H1 (cell line): ENCODE measurements at regions not wholly inside any gene's neighbourhood (a gene's known extent, or its start where the extent isn't known, plus 50 kb on each side); places are given as distances from the start of the nearest gene placed in this dataset.

Source experiments
- CTCF ChIA-PET: fragments of 300-600 bp; sonication (Branson Sonifier 250); formaldehyde crosslinking; loops from one replicate; lab custom pipeline; 2021; ENCODE audit not compliant: partially characterized antibody; lab: Charles Lee
- POLR2A ChIA-PET: fragments of 300-600 bp; sonication (Branson Sonifier 250); formaldehyde crosslinking; loops from one replicate; lab custom pipeline; 2021; ENCODE audit warnings: inconsistent platforms; ENCODE audit not compliant: partially characterized antibody; lab: Charles Lee
- DNase-seq, 2 experiments: peaks; one replicate each; pipeline versions ENCODE4 v3.0.0 to v3.0.0-alpha.2; 2010 to 2022; ENCODE audit warnings: low spot score in 2 of 2, low read depth in 1 of 2, mixed read lengths in 1 of 2
- FAIRE-seq: peaks from 2 replicates; lab custom pipeline; 2011; peaks lifted over from hg19 to GRCh38; lab: Jason Lieb, UNC
- H2AFZ ChIP-seq: 2 replicates; pipeline ENCODE4 v1.8.1; 2012; ENCODE audit warnings: low read length, inconsistent platforms
- H2AK5ac ChIP-seq: 2 replicates; pipeline ENCODE4 v1.6.1; 2013; ENCODE audit warnings: low read depth, low read length
- H2BK120ac ChIP-seq: replicated peaks from 2 replicates; pipeline ENCODE3; 2013; ENCODE audit warnings: low read depth, low read length, inconsistent platforms
- H2BK12ac ChIP-seq: 2 replicates; pipeline ENCODE4 v1.6.1; 2013; ENCODE audit warnings: low read depth, low read length
- H2BK15ac ChIP-seq: 2 replicates; pipeline ENCODE4 v1.6.1; 2013; ENCODE audit warnings: low read length
- H2BK20ac ChIP-seq: 2 replicates; pipeline ENCODE4 v1.6.1; 2013; ENCODE audit warnings: low read length
- H2BK5ac ChIP-seq: 2 replicates; pipeline ENCODE4 v1.6.1; 2013; ENCODE audit warnings: low read depth, low read length
- H3K14ac ChIP-seq: 2 replicates; pipeline ENCODE4 v1.6.1; 2013; ENCODE audit warnings: inconsistent platforms; ENCODE audit not compliant: insufficient read length
- H3K18ac ChIP-seq: 2 replicates; pipeline ENCODE4 v1.6.1; 2013; ENCODE audit warnings: low read length; ENCODE audit errors: extremely low read depth
- H3K23ac ChIP-seq: 2 replicates; pipeline ENCODE4 v1.6.1; 2013; ENCODE audit warnings: inconsistent platforms; ENCODE audit not compliant: insufficient read length
- H3K23me2 ChIP-seq: 2 replicates; pipeline ENCODE4 v1.6.1; 2013; ENCODE audit warnings: low read depth, low read length
- H3K27ac ChIP-seq: 2 replicates; pipeline ENCODE4 v1.6.1; 2011; ENCODE audit warnings: low read depth, low read length, inconsistent platforms
- H3K27me3 ChIP-seq, 4 experiments: replicated peaks in 1 of 4; 1 replicate in 1 of 4; 2 replicates in 3 of 4; pipeline versions ENCODE4 v1.6.1 to v1.8.1; 2011 to 2013; ENCODE audit warnings: low read length in 3 of 4, mild to moderate bottlenecking in 3 of 4, inconsistent platforms in 2 of 4, mixed read lengths in 2 of 4, moderate library complexity in 1 of 4; ENCODE audit not compliant: control insufficient read depth in 3 of 4, insufficient read depth in 3 of 4; ENCODE audit errors: extremely low read depth in 1 of 4
- H3K36me3 ChIP-seq, 4 experiments: 2 replicates each; pipeline versions ENCODE4 v1.6.1 to v1.8.1; 2011 to 2013; ENCODE audit warnings: mild to moderate bottlenecking in 4 of 4, low read length in 3 of 4, moderate library complexity in 2 of 4, control low read depth in 1 of 4, inconsistent platforms in 1 of 4; ENCODE audit not compliant: insufficient read depth in 4 of 4, control insufficient read depth in 2 of 4
- H3K4ac ChIP-seq: replicated peaks from 2 replicates; pipeline ENCODE3; 2013; ENCODE audit warnings: low read length, low read depth, mixed read lengths, inconsistent platforms; ENCODE audit not compliant: insufficient read length
- H3K4me1 ChIP-seq, 4 experiments: replicated peaks in 1 of 4; 1 replicate in 1 of 4; 2 replicates in 3 of 4; pipeline versions ENCODE4 v1.6.1 to v1.8.1; 2011 to 2013; ENCODE audit warnings: low read length in 3 of 4, inconsistent platforms in 2 of 4, mixed read lengths in 1 of 4; ENCODE audit not compliant: insufficient read depth in 4 of 4, control insufficient read depth in 3 of 4
- H3K4me2 ChIP-seq, 2 experiments: 2 replicates each; pipeline versions ENCODE4 v1.6.1 to v1.8.1; 2011 to 2013; ENCODE audit warnings: low read depth in 2 of 2, low read length in 2 of 2, control low read depth in 1 of 2, inconsistent platforms in 1 of 2, mild to moderate bottlenecking in 1 of 2; ENCODE audit not compliant: insufficient read depth in 1 of 2
- H3K4me3 ChIP-seq, 4 experiments: fragments of 200-600, 300-600 bp in 1 of 4; sonication (generic), shearing (Covaris generic), sonication (Bioruptor Twin) in 1 of 4; 2 replicates each; pipeline versions ENCODE4 v1.5.1 to v1.8.1; 2011 to 2016; ENCODE audit warnings: low read length in 4 of 4, low read depth in 3 of 4, control low read depth in 2 of 4, inconsistent platforms in 2 of 4, mild to moderate bottlenecking in 2 of 4, mixed read lengths in 1 of 4, moderate library complexity in 1 of 4; ENCODE audit not compliant: insufficient read depth in 2 of 4; ENCODE audit errors: extremely low read depth in 1 of 4
- H3K56ac ChIP-seq: replicated peaks from 2 replicates; pipeline ENCODE3; 2013; ENCODE audit warnings: low read depth, mild to moderate bottlenecking, mixed read lengths, low read length, inconsistent platforms; ENCODE audit not compliant: insufficient read length
- H3K79me1 ChIP-seq: 2 replicates; pipeline ENCODE4 v1.6.1; 2013; ENCODE audit warnings: low read depth, low read length, control low read depth
- H3K79me2 ChIP-seq, 2 experiments: 2 replicates each; pipeline versions ENCODE4 v1.6.1 to v1.8.1; 2012 to 2013; ENCODE audit warnings: low read length in 2 of 2, mild to moderate bottlenecking in 2 of 2, inconsistent platforms in 1 of 2; ENCODE audit not compliant: insufficient read depth in 2 of 2, control insufficient read depth in 1 of 2
- H3K9ac ChIP-seq, 4 experiments: replicated peaks in 1 of 4; 1 replicate in 1 of 4; 2 replicates in 3 of 4; pipeline versions ENCODE4 v1.6.1 to v1.8.1; 2011 to 2013; ENCODE audit warnings: low read depth in 3 of 4, low read length in 3 of 4, control low read depth in 2 of 4, mild to moderate bottlenecking in 2 of 4, moderate library complexity in 2 of 4, inconsistent platforms in 1 of 4; ENCODE audit errors: extremely low read depth in 1 of 4
- H3K9me3 ChIP-seq, 2 experiments: 2 replicates each; pipeline versions ENCODE4 v1.6.1 to v1.8.1; 2012 to 2013; ENCODE audit warnings: mild to moderate bottlenecking in 2 of 2, moderate library complexity in 2 of 2, control low read depth in 1 of 2, inconsistent platforms in 1 of 2, low read depth in 1 of 2, low read length in 1 of 2, mixed read lengths in 1 of 2; ENCODE audit not compliant: insufficient read depth in 2 of 2
- H4K20me1 ChIP-seq, 2 experiments: replicated peaks in 1 of 2; 2 replicates each; pipeline versions ENCODE3 to v1.8.1; 2011 to 2013; ENCODE audit warnings: inconsistent platforms in 2 of 2, low read length in 2 of 2, mild to moderate bottlenecking in 1 of 2; ENCODE audit not compliant: insufficient read depth in 2 of 2, control insufficient read depth in 1 of 2
- H4K5ac ChIP-seq: 2 replicates; pipeline ENCODE4 v1.6.1; 2013; ENCODE audit warnings: low read length, low read depth, mixed read lengths, inconsistent platforms; ENCODE audit not compliant: insufficient read length
- H4K8ac ChIP-seq: 2 replicates; pipeline ENCODE4 v1.8.0; 2013; ENCODE audit warnings: mild to moderate bottlenecking, moderate library complexity, low read length, inconsistent platforms; ENCODE audit not compliant: insufficient read depth; ENCODE audit errors: extremely low read depth
- H4K91ac ChIP-seq: replicated peaks from 2 replicates; pipeline ENCODE3; 2013; ENCODE audit warnings: low read length, mixed read lengths, inconsistent platforms; ENCODE audit not compliant: insufficient read length
- SAP30 ChIP-seq: fragments of 300-600 bp; sonication (generic); IDR thresholded peaks from 2 replicates; pipeline ENCODE4 v1.7.1; 2012; ENCODE audit warnings: low read length, moderate library complexity, mild to moderate bottlenecking, inconsistent platforms; ENCODE audit not compliant: insufficient read depth, insufficient replicate concordance
- SIRT6 ChIP-seq: IDR thresholded peaks from one replicate; pipeline ENCODE4 v1.7.1; 2012; ENCODE audit warnings: low read length, inconsistent platforms
- SRF ChIP-seq: IDR thresholded peaks from 2 replicates; pipeline ENCODE4 v1.6.1; 2011; ENCODE audit warnings: mild to moderate bottlenecking, low read depth, low read length, moderate library complexity
- TEAD4 ChIP-seq: IDR thresholded peaks from 2 replicates; pipeline ENCODE4 v1.6.1; 2012; ENCODE audit warnings: low read depth, low read length, inconsistent platforms, mixed read lengths
- WGBS, 2 experiments: shearing (Covaris generic) in 1 of 2; methylation state at CpG; one replicate each; pipeline versions ENCODE4 v1.1.6 to v1.1.7; 2013 to 2015; ENCODE audit warnings: low lambda C conversion rate in 2 of 2, mixed read lengths in 2 of 2, inconsistent platforms in 1 of 2, low coverage in 1 of 2, missing lambda C conversion rate in 1 of 2; ENCODE audit not compliant: insufficient replicate concordance in 2 of 2, insufficient coverage in 1 of 2, insufficient read length in 1 of 2; ENCODE audit errors: extremely low coverage in 1 of 2, missing lambda C conversion rate in 1 of 2; 5-methylcytosine and 5-hydroxymethylcytosine counted together

GRCh38 chrX:140064993-140065392 lies 99.7 kb upstream of the CXorf66 start:
- no peaks in the 10 kb centered on the region for H4K20me1 ChIP-seq
- no peak overlapping the region for H3K4me3 ChIP-seq
- H3K79me2 ChIP-seq = no peaks in the 10 kb centered on the region
- H3K56ac ChIP-seq = no peak overlapping the region
- WGBS, 2 experiments = 57% methylated on average over 3 of the region's 4 CpGs; no CpG with 5 or more reads in 1 of the 2 experiments
- no peaks in the 10 kb centered on the region for H3K23me2 ChIP-seq
- no peaks in the 10 kb centered on the region for H3K27me3 ChIP-seq
- H3K18ac ChIP-seq = no peak overlapping the region
- H2BK20ac ChIP-seq = no peak overlapping the region
- no peaks in the 10 kb centered on the region for H3K79me1 ChIP-seq
- no peaks in the 10 kb centered on the region for H3K9me3 ChIP-seq
- no peaks in the 10 kb centered on the region for H3K4me1 ChIP-seq
- CTCF ChIA-PET = no interaction called here
- H2AFZ ChIP-seq = no peak overlapping the region
- no peak overlapping the region for H2BK120ac ChIP-seq
- H2BK5ac ChIP-seq = no peak overlapping the region
- no peak overlapping the region for H4K8ac ChIP-seq
- no peak overlapping the region for H2BK15ac ChIP-seq
- no peaks in the 10 kb centered on the region for H3K36me3 ChIP-seq
- no peak overlapping the region for H4K91ac ChIP-seq
- H3K4me2 ChIP-seq = no peak overlapping the region
- H3K9ac ChIP-seq = no peak overlapping the region
- H3K4ac ChIP-seq = no peak overlapping the region
- TF ChIP-seq SRF (no peak), SIRT6 (no peak), TEAD4 (no peak), SAP30 (no peak)
- POLR2A ChIA-PET = no interaction called here
- DNase-seq = no peak
- H3K27ac ChIP-seq = no peak overlapping the region
- no peak for FAIRE-seq
- no peak overlapping the region for H2BK12ac ChIP-seq
- H3K23ac ChIP-seq = no peak overlapping the region
- no peak overlapping the region for H2AK5ac ChIP-seq
- no peak overlapping the region for H3K14ac ChIP-seq
- no peak overlapping the region for H4K5ac ChIP-seq
